Neuronal stem cell (in vitro differentiated cells): ENCODE measurements at regions not wholly inside any gene's neighbourhood (a gene's known extent, or its start where the extent isn't known, plus 50 kb on each side); places are given as distances from the start of the nearest gene placed in this dataset.
A peak's percentile ranks its signal among the peaks of the same experiment; 100 is the strongest.
"Not testable (repeated sequence)": the region's sequence is repeated elsewhere in the genome, so short reads cannot be mapped to it uniquely, and the experiment has no call there.

Experiments used
- DNase-seq: peaks from one replicate; pipeline ENCODE4 v3.0.0-alpha.2; 2013; ENCODE audit warnings: low spot score
- H2AFZ ChIP-seq: one replicate; pipeline ENCODE4 v1.6.1; 2013; ENCODE audit warnings: mild to moderate bottlenecking, low read length, inconsistent platforms
- H2AK5ac ChIP-seq: 2 replicates; pipeline ENCODE4 v1.6.1; 2013; ENCODE audit warnings: low read depth, mild to moderate bottlenecking, inconsistent platforms, low read length, moderate library complexity, mixed read lengths
- H2BK120ac ChIP-seq: 2 replicates; pipeline ENCODE4 v1.6.1; 2013; ENCODE audit warnings: low read depth, mild to moderate bottlenecking, inconsistent platforms, low read length, moderate library complexity, mixed read lengths
- H2BK12ac ChIP-seq: one replicate; pipeline ENCODE4 v1.6.1; 2013; ENCODE audit warnings: low read length, inconsistent platforms
- H2BK15ac ChIP-seq: 2 replicates; pipeline ENCODE4 v1.6.1; 2013; ENCODE audit warnings: mild to moderate bottlenecking, low read length, inconsistent platforms, mixed read lengths
- H2BK5ac ChIP-seq: one replicate; pipeline ENCODE4 v1.6.1; 2013; ENCODE audit warnings: inconsistent platforms, mild to moderate bottlenecking, low read length, moderate library complexity
- H3K14ac ChIP-seq: one replicate; pipeline ENCODE4 v1.6.1; 2013; ENCODE audit warnings: low read length, inconsistent platforms
- H3K18ac ChIP-seq: 2 replicates; pipeline ENCODE4 v1.6.1; 2013; ENCODE audit warnings: low read length, inconsistent platforms
- H3K23ac ChIP-seq: 2 replicates; pipeline ENCODE4 v1.6.1; 2013; ENCODE audit warnings: low read depth, mild to moderate bottlenecking, mixed read lengths, low read length, inconsistent platforms; ENCODE audit not compliant: poor library complexity
- H3K27ac ChIP-seq: replicated peaks from 3 replicates; pipeline ENCODE4 v1.5.1; 2013; ENCODE audit warnings: low read length, inconsistent platforms
- H3K27me3 ChIP-seq, 3 experiments: 2 replicates each; pipeline ENCODE4 v1.6.1; 2013; ENCODE audit warnings: low read length in 3 of 3, mild to moderate bottlenecking in 2 of 3, inconsistent platforms in 1 of 3, low read depth in 1 of 3, mixed read lengths in 1 of 3, moderate library complexity in 1 of 3; ENCODE audit not compliant: control insufficient read depth in 3 of 3, insufficient read depth in 3 of 3
- H3K36me3 ChIP-seq, 2 donors: replicated peaks in 1 of 2; 2 replicates each; pipeline ENCODE4 v1.6.1; 2013; ENCODE audit warnings: low read length in 2 of 2; ENCODE audit not compliant: control insufficient read depth in 2 of 2, insufficient read depth in 2 of 2
- H3K4ac ChIP-seq: 2 replicates; pipeline ENCODE4 v1.6.1; 2013; ENCODE audit warnings: inconsistent platforms, mild to moderate bottlenecking, low read length, moderate library complexity
- H3K4me1 ChIP-seq, 2 donors: 1 replicate in 1 of 2; 2 replicates in 1 of 2; pipeline ENCODE4 v1.6.1; 2013; ENCODE audit warnings: low read length in 2 of 2, low read depth in 1 of 2; ENCODE audit not compliant: control insufficient read depth in 2 of 2, insufficient read depth in 1 of 2
- H3K4me2 ChIP-seq: one replicate; pipeline ENCODE4 v1.6.1; 2013; ENCODE audit warnings: mild to moderate bottlenecking, low read length, inconsistent platforms; ENCODE audit not compliant: insufficient read depth, poor library complexity, severe bottlenecking
- H3K4me3 ChIP-seq, 2 donors: 2 replicates each; pipeline ENCODE4 v1.5.1; 2013; ENCODE audit warnings: low read length in 2 of 2, mild to moderate bottlenecking in 2 of 2, inconsistent platforms in 1 of 2, moderate library complexity in 1 of 2
- H3K79me1 ChIP-seq: one replicate; pipeline ENCODE4 v1.6.1; 2013; ENCODE audit warnings: low read depth, mild to moderate bottlenecking, inconsistent platforms, low read length, moderate library complexity
- H3K9ac ChIP-seq: one replicate; pipeline ENCODE4 v1.6.1; 2013; ENCODE audit warnings: mild to moderate bottlenecking, low read depth, low read length, inconsistent platforms; ENCODE audit not compliant: poor library complexity
- H3K9me3 ChIP-seq, 2 donors: replicated peaks in 1 of 2; 2 replicates each; pipeline versions ENCODE3 to v1.6.1; 2013; ENCODE audit warnings: low read length in 2 of 2, mild to moderate bottlenecking in 2 of 2, inconsistent platforms in 1 of 2, low read depth in 1 of 2, mixed read lengths in 1 of 2, moderate library complexity in 1 of 2; ENCODE audit not compliant: control insufficient read depth in 2 of 2, insufficient read depth in 1 of 2
- H4K8ac ChIP-seq: one replicate; pipeline ENCODE4 v1.6.1; 2013; ENCODE audit warnings: low read depth, mild to moderate bottlenecking, inconsistent platforms, low read length, moderate library complexity
- H4K91ac ChIP-seq: one replicate; pipeline ENCODE4 v1.6.1; 2013; ENCODE audit warnings: low read length, low read depth, mild to moderate bottlenecking, inconsistent platforms; ENCODE audit not compliant: poor library complexity
- WGBS, 2 donors: extraction: QIAGEN DNeasy Blood & Tissue Kit; methylation state at CpG; one replicate each; pipeline ENCODE4 v1.1.7; 2013; ENCODE audit warnings: missing lambda C conversion rate in 2 of 2, mixed read lengths in 1 of 2; ENCODE audit not compliant: insufficient read length in 2 of 2, insufficient replicate concordance in 1 of 2; ENCODE audit errors: extremely low coverage in 2 of 2; 5-methylcytosine and 5-hydroxymethylcytosine counted together

- H3K4ac ChIP-seq: no peak overlapping the region
- H3K18ac ChIP-seq: no peak overlapping the region
- H3K36me3 ChIP-seq: no peaks in the 10 kb centered on the region
- H3K9ac ChIP-seq: no peak overlapping the region
- H3K79me1 ChIP-seq: no peaks in the 10 kb centered on the region
- H2BK12ac ChIP-seq: no peak overlapping the region
- no peak overlapping the region for H3K23ac ChIP-seq
- no peak overlapping the region for H3K4me3 ChIP-seq
- H2AK5ac ChIP-seq: no peak overlapping the region
- no peaks in the 10 kb centered on the region for H3K9me3 ChIP-seq
- H3K4me2 ChIP-seq: no peak overlapping the region
- no peak overlapping the region for H2AFZ ChIP-seq
- no peak overlapping the region for H3K14ac ChIP-seq
- no peak overlapping the region for H2BK5ac ChIP-seq
- H3K27ac ChIP-seq: no peak overlapping the region
- no peak overlapping the region for H2BK120ac ChIP-seq
- no peak overlapping the region for H4K91ac ChIP-seq
- H4K8ac ChIP-seq: no peak overlapping the region
- no peaks in the 10 kb centered on the region for H3K27me3 ChIP-seq
- no peaks in the 10 kb centered on the region for H3K4me1 ChIP-seq
- no peak for DNase-seq
- no CpG with 5 or more reads among the region's 1 CpG for WGBS, 2 donors
- H2BK15ac ChIP-seq: no peak overlapping the region
These were observed 270.1 kb upstream of the TPK1 start for GRCh38 chr7:145106001-145106400.

GRCh38 chr7:145105561-145105960 lies 269.7 kb upstream of the TPK1 start:
- H2BK15ac ChIP-seq: no peak overlapping the region
- no peaks in the 10 kb centered on the region for H3K36me3 ChIP-seq
- no peak overlapping the region for H4K91ac ChIP-seq
- no peak overlapping the region for H3K4ac ChIP-seq
- H3K79me1 ChIP-seq: no peaks in the 10 kb centered on the region
- H3K27ac ChIP-seq: no peak overlapping the region
- H2BK5ac ChIP-seq: no peak overlapping the region
- no peak overlapping the region for H2BK120ac ChIP-seq
- H3K9ac ChIP-seq: no peak overlapping the region
- no peak overlapping the region for H4K8ac ChIP-seq
- no peak overlapping the region for H2BK12ac ChIP-seq
- no peak overlapping the region for H2AK5ac ChIP-seq
- no peaks in the 10 kb centered on the region for H3K4me1 ChIP-seq
- no CpG with 5 or more reads among the region's 2 CpGs for WGBS, 2 donors
- no peak overlapping the region for H3K4me2 ChIP-seq
- H2AFZ ChIP-seq: no peak overlapping the region
- H3K23ac ChIP-seq: no peak overlapping the region
- no peak for DNase-seq
- no peaks in the 10 kb centered on the region for H3K9me3 ChIP-seq
- no peak overlapping the region for H3K18ac ChIP-seq
- H3K27me3 ChIP-seq: no peaks in the 10 kb centered on the region
- H3K4me3 ChIP-seq: no peak overlapping the region
- H3K14ac ChIP-seq: no peak overlapping the region

- no peaks in the 10 kb centered on the region for H3K9me3 ChIP-seq
- no peaks in the 10 kb centered on the region for H3K27me3 ChIP-seq
- no peak overlapping the region for H3K4me2 ChIP-seq
- no peak overlapping the region for H4K91ac ChIP-seq
- H3K9ac ChIP-seq: no peak overlapping the region
- H3K18ac ChIP-seq: no peak overlapping the region
- H4K8ac ChIP-seq: no peak overlapping the region
- no peak overlapping the region for H2BK12ac ChIP-seq
- no peaks in the 10 kb centered on the region for H3K36me3 ChIP-seq
- no peak overlapping the region for H3K27ac ChIP-seq
- no peak overlapping the region for H2AK5ac ChIP-seq
- no peak overlapping the region for H2BK120ac ChIP-seq
- no peaks in the 10 kb centered on the region for H3K79me1 ChIP-seq
- H3K14ac ChIP-seq: no peak overlapping the region
- no peak overlapping the region for H2BK15ac ChIP-seq
- H3K4me3 ChIP-seq: no peak overlapping the region
- H2BK5ac ChIP-seq: no peak overlapping the region
- no CpG with 5 or more reads among the region's 1 CpG for WGBS, 2 donors
- DNase-seq: no peak
- no peaks in the 10 kb centered on the region for H3K4me1 ChIP-seq
- H3K4ac ChIP-seq: no peak overlapping the region
- no peak overlapping the region for H3K23ac ChIP-seq
- no peak overlapping the region for H2AFZ ChIP-seq
These were observed 268.5 kb upstream of the TPK1 start for GRCh38 chr7:145104400-145104799.

- H2BK12ac ChIP-seq, H3K23ac ChIP-seq, H3K4ac ChIP-seq, DNase-seq, H3K27me3 ChIP-seq, H3K36me3 ChIP-seq, H3K18ac ChIP-seq, H3K14ac ChIP-seq, H3K4me3 ChIP-seq, H3K4me1 ChIP-seq, H2BK5ac ChIP-seq, H3K79me1 ChIP-seq, H3K27ac ChIP-seq, H3K4me2 ChIP-seq, H2AK5ac ChIP-seq, H3K9ac ChIP-seq, H2BK120ac ChIP-seq, H3K9me3 ChIP-seq, H2BK15ac ChIP-seq, H2AFZ ChIP-seq, H4K91ac ChIP-seq: not testable (repeated sequence)
- H4K8ac ChIP-seq: peak overlapping the region; percentile 99
- WGBS, 2 donors: no CpG with 5 or more reads among the region's 10 CpGs
These were observed 266.3 kb upstream of the TPK1 start for GRCh38 chr7:145102199-145102598.
